ENCODE measurements at regions not wholly inside any gene's neighbourhood (a gene's known extent, or its start where the extent isn't known, plus 50 kb on each side); places are given as distances from the start of the nearest gene placed in this dataset.

- DNase-seq, result no peak
Measured at GRCh38 chr15:96692826-96693225, 362.3 kb downstream of the NR2F2 start.

GRCh38 chr15:96693515-96693914 is 363.0 kb downstream of the NR2F2 start:
- DNase-seq, result no peak

GRCh38 chr15:96693990-96694517 is 363.6 kb downstream of the NR2F2 start:
- DNase-seq, result no peak

DNA sequence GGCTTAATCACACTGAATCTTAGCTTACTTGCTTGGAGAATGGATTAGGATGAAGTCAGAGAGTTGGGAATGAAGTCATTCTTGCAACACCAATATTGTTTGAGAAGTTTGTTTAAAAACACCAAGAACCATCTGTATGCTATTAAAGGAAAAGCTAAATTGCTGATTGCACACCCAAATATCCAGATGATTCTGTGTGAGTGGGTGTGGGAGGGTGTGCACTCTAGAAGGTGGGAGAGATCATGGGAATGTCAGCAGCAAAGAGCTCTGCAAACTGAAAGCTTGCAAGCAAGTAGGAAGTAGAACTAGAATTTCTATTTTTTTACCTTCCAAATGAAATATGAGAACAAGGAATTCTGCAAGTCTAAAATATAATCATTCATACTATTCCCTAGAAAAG is 364.9 kb downstream of the NR2F2 start:
- no peak for DNase-seq

GRCh38 chr15:96699871-96700401 is 369.4 kb downstream of the NR2F2 start:
- DNase-seq, result peak; percentile 94

- DNase-seq, result peak; percentile 94
Measured at GRCh38 chr15:96700555-96700954, 370.1 kb downstream of the NR2F2 start.

DNA sequence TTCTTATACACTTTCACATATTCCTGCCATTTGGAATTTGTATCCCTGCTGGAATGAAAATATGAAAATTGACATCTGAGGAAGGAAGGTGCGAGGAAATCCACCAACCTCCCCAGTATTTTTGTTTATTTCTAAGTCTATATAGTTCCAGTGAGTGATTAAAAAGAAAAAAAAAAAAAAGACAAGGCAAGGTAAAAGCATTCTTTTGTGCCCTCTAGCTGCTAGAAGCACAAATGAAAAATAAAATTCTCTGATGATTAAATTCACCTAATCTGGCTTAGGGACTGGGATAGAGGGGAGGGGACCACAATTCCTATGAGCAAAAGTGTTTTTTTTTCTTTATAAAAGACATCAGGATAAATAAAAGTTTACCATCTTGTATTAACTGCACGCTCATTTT is 370.9 kb downstream of the NR2F2 start:
- DNase-seq, result no peak

GRCh38 chr15:96701877-96702276 is 371.4 kb downstream of the NR2F2 start:
- DNase-seq, result no peak

DNA sequence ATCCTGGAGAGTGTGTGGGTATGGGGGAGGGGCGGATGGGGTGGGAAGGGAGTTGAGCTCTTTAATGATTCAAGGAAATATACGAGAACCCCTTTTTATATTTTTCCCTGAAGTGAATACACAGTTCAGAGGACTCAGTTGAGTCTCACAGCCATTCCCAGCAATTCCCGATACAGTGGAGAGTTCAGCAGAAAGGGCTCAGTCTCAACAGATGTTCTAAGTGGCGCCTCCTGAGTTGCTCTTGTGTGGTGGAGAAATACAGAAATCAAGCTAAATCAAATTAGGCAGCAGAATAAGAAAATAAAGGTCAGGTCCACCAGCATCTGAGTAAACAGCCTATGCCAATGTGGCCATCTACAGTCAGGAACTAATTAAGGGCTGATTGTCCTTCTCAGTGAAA is 372.1 kb downstream of the NR2F2 start:
- DNase-seq, result no peak

DNA sequence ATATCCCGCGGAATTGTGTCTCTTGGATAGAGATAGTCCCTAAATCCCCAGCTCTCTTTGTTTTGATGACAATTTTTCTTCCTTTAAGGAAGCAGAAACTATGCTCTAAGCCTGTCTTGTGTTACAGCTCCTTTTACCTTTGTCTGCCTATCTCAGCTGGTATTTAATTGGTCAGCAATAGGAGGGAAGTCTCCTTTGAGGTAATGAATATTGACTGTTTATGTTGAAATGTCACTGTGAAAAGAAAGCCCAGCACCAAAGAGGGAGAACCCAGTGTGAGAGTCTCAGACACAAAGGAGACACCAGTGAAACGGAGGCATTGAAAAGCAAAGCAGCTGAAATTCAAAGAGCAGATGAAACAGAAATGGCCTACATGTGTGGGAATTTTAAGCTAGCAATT is 372.6 kb downstream of the NR2F2 start:
- no peak for DNase-seq

GRCh38 chr15:96703794-96704550 is 373.5 kb downstream of the NR2F2 start:
- DNase-seq, result no peak

GRCh38 chr15:96716075-96716474 is 385.6 kb downstream of the NR2F2 start:
- no peak for DNase-seq

DNA sequence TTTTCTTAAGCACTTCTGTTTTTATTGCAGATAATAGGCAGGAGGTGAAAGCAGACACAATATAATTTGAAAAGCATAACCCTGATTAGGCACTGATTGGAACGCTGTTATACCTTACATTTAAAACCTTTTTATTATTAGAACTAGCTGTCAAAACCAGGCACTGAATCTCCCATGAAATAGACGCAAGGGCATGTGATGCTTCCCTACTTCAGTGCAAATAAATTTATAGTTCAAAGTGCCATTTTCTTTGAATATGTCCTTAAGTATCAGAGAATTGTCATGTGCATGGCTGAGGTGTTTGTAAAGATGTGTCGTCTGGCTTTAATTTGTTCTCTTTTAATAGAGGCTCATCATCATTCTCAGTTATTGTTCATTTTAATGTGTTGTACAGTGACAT is 386.0 kb downstream of the NR2F2 start:
- no peak for DNase-seq

GRCh38 chr15:96720251-96720650 is 389.8 kb downstream of the NR2F2 start:
- no peak for DNase-seq

DNA sequence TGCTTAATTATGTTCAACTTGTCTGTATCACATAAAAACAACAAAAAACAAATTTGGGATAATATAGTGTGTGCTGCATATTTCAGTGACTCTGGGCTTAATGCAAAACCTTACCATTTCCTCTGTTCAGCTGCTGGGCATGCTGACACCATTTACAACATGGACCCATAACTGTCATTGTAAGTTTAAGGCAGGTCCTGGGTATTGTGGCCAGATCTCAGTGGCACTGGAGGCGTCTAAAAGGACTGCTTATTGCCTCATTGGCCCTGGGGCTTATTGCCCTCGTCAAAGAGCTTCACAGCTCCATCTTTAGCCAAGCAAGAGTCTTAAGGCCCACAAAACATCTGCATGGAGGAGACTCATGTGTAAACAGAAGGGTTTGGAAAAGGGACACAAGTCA is 390.2 kb downstream of the NR2F2 start:
- DNase-seq, result no peak

DNA sequence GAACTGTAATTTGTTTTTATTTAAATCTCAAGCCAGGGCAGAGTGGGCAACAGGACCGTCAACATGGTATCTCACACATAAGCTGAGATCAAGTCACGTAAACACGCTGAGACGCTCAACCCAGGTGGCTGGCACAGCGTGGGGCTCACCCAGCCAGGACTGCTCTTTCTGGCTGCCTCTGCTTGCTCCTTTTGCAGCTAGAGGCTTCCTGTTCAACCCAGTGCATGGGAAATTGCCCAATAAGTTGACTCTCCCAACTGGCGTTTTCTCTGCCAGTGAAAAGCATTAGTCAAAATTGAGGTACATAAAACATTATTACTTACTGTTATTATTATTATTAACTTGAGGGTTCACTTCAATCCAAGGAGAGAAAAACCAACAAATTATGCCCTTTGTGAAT is 398.1 kb downstream of the NR2F2 start:
- DNase-seq, result no peak

GRCh38 chr15:96732704-96733103 is 402.2 kb downstream of the NR2F2 start:
- DNase-seq, result no peak

DNA sequence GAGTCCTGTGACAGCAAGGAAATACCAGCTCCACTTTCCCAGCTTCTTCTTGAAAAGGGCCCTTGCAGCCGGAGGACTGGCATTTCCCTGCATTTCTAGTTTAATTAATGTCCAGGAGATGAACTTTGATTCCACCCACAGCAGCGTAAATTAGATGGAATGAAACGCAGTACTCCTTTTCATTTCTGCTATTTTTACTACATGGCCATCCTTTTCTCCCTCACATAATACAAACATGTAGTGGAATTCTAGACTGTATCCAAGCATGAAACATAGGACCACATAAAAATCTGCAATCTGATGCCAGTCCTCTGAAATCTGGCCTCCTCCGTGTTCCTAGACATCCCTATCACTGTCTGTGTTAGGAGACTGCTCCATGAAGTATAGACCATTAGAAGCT is 403.2 kb downstream of the NR2F2 start:
- DNase-seq, result no peak

GRCh38 chr15:96735632-96736240 is 405.2 kb downstream of the NR2F2 start:
- no peak for DNase-seq

GRCh38 chr15:96736384-96736783 is 405.9 kb downstream of the NR2F2 start:
- DNase-seq, result no peak

DNA sequence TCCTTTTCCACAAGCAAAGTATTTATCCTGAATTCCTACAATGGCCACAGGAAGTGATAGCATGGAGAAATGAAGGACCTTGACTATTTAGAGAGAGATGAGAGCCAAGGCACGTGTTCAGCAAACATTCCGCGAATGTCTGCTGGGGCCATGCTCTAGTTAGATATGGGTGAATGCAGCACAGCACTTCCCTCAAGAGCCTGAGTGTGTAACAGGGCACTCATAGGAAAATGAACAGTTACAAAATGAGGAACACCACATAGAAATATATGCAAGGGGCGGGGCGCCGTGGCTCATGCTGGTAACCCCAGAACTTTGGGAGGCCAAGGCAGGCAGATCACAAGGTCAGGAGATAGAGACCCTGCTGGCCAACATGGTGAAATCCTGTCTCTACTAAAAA is 406.9 kb downstream of the NR2F2 start:
- DNase-seq, result no peak

- DNase-seq, result no peak
Measured at GRCh38 chr15:96746665-96747064, 416.2 kb downstream of the NR2F2 start.

DNA sequence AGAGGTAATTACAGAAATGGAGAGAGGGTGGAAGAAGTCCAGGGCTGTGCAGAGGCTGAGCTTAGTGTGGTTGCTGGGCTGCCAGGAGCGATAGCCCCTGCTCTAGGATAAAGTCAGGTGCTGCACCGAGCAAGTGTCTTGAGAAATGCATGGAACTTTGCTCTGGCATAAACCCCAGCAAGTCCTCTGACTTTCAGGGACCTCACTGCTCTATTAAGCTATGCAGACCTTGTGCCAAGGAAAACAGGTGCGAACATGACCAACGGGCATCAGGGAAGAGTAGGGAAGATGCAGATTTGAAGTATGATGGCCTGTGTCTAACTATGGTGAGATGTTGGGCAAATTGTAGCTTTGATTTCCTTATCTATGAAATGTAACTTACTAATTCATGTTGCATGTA is 416.8 kb downstream of the NR2F2 start:
- DNase-seq, result no peak

GRCh38 chr15:96750361-96750760 is 419.9 kb downstream of the NR2F2 start:
- no peak for DNase-seq
